ENCODE measurements at regions not wholly inside any gene's neighbourhood (a gene's known extent, or its start where the extent isn't known, plus 50 kb on each side); places are given as distances from the start of the nearest gene placed in this dataset.
"Not testable (repeated sequence)": the region's sequence is repeated elsewhere in the genome, so short reads cannot be mapped to it uniquely, and the experiment has no call there.

DNA sequence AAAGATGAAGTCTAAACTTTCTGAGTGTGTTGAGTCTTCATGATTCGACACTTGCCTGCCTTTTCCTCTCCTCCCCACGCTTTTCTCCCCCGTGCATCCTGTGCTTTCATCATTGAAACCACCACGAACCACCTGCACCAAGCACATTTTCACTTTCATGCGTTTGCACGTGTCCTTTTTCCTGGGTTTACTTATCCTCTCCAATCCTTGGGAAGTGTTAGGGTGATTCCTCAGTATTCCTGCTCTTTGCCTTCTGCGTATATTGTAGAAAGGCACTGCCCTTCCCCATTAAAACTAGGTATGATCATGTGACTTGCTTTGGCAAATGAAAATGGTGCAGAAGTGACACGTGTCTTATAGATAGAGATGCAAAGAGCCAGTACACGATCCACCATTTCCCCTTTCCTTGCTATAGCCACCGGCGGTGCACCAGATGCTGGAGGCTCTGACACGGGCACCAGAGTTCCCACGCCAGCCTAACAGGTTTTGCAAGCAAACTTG is 106.6 kb downstream of the BRMS1L start:
- DNase-seq, result no peak

DNA sequence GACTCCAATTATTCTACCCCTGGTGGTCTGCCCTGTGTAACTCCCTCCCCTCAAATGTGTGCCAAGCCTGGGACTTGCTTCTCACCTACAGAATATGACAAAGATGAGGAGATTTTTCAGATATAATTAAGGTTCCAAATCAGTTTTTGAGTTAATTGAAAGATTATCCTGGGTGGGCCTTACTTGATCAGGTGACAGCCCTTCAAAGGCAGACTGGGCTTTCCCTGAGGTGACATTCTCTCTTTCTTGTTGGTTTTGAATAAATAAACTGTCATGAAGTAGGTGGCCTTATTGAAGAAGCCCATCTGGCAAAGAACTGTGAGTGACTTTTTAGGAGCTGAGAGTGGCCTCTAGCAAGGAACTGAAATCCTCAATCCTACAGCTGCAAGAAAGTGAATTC is 106.0 kb downstream of the BRMS1L start:
- no peak for DNase-seq

DNA sequence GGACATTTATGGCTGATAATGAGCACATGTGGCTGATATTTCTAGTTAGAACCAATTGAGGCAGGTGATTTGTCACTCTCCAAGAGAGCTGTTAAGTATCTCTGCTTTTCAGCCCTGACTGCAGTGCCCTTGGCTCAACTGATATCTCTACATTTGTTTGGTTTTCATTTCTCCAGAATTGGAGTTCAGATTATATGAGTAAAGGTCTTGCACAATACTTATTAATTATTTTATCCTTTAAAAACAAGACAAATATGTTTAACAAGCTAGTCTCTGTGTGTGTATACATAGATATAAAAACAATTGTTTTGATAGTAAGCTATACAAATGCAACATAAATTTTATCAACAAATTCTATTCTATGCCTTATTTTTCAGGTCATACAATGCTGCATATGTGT is 105.2 kb downstream of the BRMS1L start:
- no peak for DNase-seq

DNA sequence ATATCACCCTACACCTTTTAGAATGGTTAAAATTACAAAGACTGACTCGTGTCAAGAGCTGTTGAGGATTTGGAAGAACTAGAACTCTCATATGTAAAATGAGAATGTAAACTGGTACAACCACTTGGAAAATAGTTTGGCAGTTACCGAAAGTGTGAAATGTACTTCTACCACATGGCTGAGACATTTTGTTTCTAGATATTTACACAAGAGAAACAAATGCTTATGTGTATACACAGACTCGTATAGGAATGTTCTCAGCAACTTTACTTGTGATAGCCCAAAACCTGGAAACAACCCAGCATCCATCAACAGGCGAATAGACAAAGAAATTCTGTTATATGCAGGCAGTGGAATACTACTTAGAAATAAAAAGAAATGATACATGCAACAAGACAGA is 103.0 kb downstream of the BRMS1L start:
- no peak for DNase-seq

DNA sequence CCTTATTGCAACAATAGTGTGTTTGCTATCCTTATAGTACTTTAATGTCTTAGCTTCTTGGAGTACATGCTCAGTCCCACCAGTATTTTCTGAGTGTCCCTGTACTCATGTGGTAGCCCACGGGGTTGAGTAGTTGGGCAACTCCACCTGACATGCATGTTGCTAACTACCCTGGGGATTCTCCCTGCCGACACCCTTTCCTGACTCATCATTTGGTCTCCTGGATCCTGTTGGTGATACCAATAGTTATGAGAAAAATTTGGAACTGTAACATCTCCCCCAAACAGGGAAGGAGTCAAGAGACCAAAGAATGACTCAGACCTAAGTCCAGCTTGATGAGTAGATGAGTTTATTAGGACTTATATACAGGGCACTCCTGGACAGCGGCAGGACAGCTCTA is 101.6 kb downstream of the BRMS1L start:
- DNase-seq, result no peak

DNA sequence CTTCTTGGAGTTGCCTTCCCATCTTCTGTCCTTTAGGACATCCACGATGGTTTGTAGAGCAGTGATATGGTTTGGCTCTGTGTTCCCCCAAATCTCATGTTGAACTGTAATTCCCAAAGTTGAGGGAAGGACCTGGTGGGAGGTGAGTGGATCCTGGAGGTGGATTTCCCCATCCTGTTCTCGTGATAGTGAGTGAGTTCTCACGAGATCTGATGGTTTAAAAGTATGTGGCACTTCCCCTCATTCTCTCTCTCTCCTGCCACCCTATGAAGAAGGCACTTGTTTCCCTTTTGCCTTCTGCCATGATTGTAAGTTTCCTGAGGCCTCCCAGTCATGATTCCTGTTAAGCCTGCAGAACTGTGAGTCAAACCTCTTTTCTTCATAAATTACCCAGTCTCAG is 99.2 kb downstream of the BRMS1L start:
- DNase-seq, result no peak

DNA sequence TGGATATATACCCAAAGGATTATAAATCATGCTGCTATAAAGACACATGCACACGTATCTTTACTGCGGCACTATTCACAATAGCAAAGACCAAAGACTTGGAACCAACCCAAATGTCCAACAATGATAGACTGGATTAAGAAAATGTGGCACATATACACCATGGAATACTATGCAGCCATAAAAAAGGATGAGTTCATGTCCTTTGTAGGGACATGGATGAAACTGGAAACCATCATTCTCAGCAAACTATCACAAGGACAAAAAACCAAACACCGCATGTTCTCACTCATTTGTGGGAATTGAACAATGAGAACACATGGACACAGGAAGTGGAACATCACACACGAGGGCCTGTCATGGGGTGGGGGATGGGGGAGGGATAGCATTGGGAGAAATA is 96.5 kb downstream of the BRMS1L start:
- not testable (repeated sequence) for DNase-seq

DNA sequence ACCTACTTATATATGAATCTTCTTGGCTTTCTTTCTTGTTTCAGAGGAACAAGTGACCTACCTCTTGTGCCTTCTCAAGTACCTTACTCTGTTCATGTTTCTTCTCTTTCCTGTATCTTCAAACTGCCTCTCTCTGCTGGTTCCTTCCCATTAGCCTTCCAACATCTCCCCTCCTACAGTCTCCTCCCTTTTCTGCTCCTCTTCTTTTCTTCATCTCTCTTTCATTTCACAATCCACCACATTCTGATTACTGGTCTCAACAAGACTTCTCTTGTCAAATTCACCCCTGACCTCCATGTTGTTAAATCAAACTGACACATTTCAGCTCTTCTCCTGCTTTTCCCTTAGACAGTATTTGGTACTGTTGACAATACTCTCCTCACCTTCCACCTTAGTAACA is 95.6 kb downstream of the BRMS1L start:
- DNase-seq, result no peak
